Activated CD4-positive, alpha-beta T cell treated with anti-CD3 and anti-CD28 coated beads for 1 hour (primary cell): ENCODE measurements at regions not wholly inside any gene's neighbourhood (a gene's known extent, or its start where the extent isn't known, plus 50 kb on each side); places are given as distances from the start of the nearest gene placed in this dataset.

Experiments
- DNase-seq: peaks from one replicate; pipeline ENCODE4 v3.0.0-alpha.2; 2020

GRCh38 chr9:134502809-134503211, 138.8 kb upstream of the COL5A1 start:
- DNase-seq, result no peak

GRCh38 chr9:134503301-134504105, 138.1 kb upstream of the COL5A1 start:
- no peak for DNase-seq

GRCh38 chr9:134504106-134504385, 137.6 kb upstream of the COL5A1 start:
- DNase-seq, result no peak

- no peak for DNase-seq
These were observed 136.6 kb upstream of the COL5A1 start for GRCh38 chr9:134505032-134505431.

DNA sequence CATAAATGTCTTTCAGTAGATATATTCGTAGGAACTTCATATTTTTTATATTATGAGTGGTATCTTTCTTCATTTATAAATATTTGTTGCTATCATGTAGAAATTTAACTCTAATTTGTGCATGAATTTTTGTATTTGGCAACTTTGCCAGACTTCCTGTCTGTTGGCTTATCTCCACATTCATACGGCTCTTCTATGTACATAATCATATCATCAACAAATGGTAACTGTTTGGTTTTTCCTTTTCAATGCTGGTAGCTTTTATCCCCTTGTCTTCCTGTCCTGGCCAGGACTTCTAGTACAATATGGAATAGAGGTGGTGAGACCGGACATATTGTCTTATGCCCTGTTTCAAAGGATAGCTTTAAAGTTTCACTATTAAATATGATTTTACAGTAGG, 132.3 kb upstream of the COL5A1 start:
- DNase-seq, result no peak

DNA sequence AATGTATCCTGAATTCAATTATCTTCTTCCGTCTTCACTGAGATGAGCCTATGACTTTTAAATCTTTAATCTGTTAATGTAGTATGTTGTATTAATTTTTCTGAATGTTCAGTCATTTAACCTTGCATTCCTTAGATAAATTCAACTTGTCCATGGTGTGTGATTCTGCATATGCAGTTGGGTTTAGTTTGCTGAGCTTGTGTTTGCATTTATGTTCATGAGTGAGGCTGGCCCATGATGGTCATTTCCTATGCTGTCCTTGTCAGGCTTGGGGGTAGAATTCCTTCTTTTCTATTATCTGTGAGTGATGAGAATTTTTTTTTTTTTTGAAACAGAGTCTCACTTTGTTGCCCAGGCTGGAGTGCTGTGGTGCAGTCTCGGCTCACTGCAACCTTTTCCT, 131.8 kb upstream of the COL5A1 start:
- no peak for DNase-seq

- no peak for DNase-seq
These were observed 127.1 kb upstream of the COL5A1 start for GRCh38 chr9:134514503-134514902.

GRCh38 chr9:134515026-134515821, 126.4 kb upstream of the COL5A1 start:
- DNase-seq, result no peak

GRCh38 chr9:134516464-134516863, 125.1 kb upstream of the COL5A1 start:
- no peak for DNase-seq

GRCh38 chr9:134517069-134517680, 124.4 kb upstream of the COL5A1 start:
- no peak for DNase-seq

GRCh38 chr9:134518004-134518606, 123.5 kb upstream of the COL5A1 start:
- DNase-seq, result no peak

- no peak for DNase-seq
These were observed 122.1 kb upstream of the COL5A1 start for GRCh38 chr9:134519375-134520070.

- DNase-seq, result no peak
These were observed 119.6 kb upstream of the COL5A1 start for GRCh38 chr9:134521817-134522501.

DNA sequence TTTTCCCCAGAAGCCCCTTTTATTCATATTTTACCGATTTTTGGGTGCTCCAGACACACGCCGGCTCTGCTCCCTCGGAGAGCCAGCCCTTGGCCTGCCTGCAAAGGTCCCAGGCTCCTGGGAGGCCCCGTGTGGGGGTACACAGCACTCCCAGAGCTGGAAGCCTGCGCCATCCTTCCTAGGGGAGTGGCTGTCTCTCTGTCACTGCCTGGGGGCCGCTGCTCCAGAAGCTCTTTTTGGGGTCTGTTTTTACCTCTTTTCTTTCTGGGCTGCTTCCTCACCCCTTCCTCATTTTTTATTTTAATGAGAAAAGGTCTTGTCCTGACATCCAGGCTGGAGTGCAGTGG, 119.1 kb upstream of the COL5A1 start:
- no peak for DNase-seq

- DNase-seq, result no peak
These were observed 118.6 kb upstream of the COL5A1 start for GRCh38 chr9:134522976-134523375.

GRCh38 chr9:134525070-134525815, 116.4 kb upstream of the COL5A1 start:
- DNase-seq, result no peak

GRCh38 chr9:134525841-134526583, 115.6 kb upstream of the COL5A1 start:
- no peak for DNase-seq

- DNase-seq, result no peak
These were observed 114.8 kb upstream of the COL5A1 start for GRCh38 chr9:134526584-134527477.

GRCh38 chr9:134530724-134531123, 110.9 kb upstream of the COL5A1 start:
- DNase-seq, result no peak
